GM12878 (cell line): ENCODE measurements at regions not wholly inside any gene's neighbourhood (a gene's known extent, or its start where the extent isn't known, plus 50 kb on each side); places are given as distances from the start of the nearest gene placed in this dataset.

ENCODE experiments used
- ATAC-seq: fragments of 200-7000 bp; cut with Tn5 transposase; 3 replicates; pipeline ENCODE4 v1.9.1; 2020; ENCODE audit warnings: mild to moderate bottlenecking, moderate library complexity
- BruUV-seq: library from RNA; stranded (reverse); fragments of 400-500 nt; replicated peaks from 2 replicates; lab custom pipeline; 2021; lab: Mats Ljungman, UMichigan
- CTCF ChIA-PET: fragments of 300-600 bp; sonication (Branson Sonifier 250); formaldehyde crosslinking; extraction: SDS; loops from one replicate; lab custom pipeline; 2021; ENCODE audit warnings: inconsistent platforms; lab: Yijun Ruan, JAX
- POLR2A ChIA-PET: fragments of 350-600 bp; formaldehyde crosslinking; extraction: SDS; loops from one replicate; lab custom pipeline; 2021; ENCODE audit warnings: inconsistent platforms; lab: Charles Lee
- RAD21 ChIA-PET: fragments of 300-600 bp; sonication (Branson Sonifier 250); formaldehyde crosslinking; loops from one replicate; lab custom pipeline; 2023; ENCODE audit warnings: antibody characterized with exemption; ENCODE audit not compliant: unreplicated experiment; lab: Charles Lee
- SMC1A ChIA-PET: fragments of 300-600 bp; sonication (Branson Sonifier 250); formaldehyde crosslinking; loops from one replicate; lab custom pipeline; 2023; ENCODE audit not compliant: unreplicated experiment, uncharacterized antibody; lab: Charles Lee
- DNase-seq: peaks from one replicate; pipeline ENCODE4 v3.0.0-alpha.2; 2011; ENCODE audit warnings: low read depth, low spot score
- FAIRE-seq: peaks from 3 replicates; lab custom pipeline; 2011; peaks lifted over from hg19 to GRCh38; lab: Jason Lieb, UNC
- H2AFZ ChIP-seq: 2 replicates; pipeline ENCODE4 v1.6.0; 2011; ENCODE audit warnings: low read depth, low read length, control low read depth; ENCODE audit not compliant: control insufficient read depth
- H3K27ac ChIP-seq: 2 replicates; pipeline ENCODE4 v1.5.1; 2011; ENCODE audit warnings: control low read depth; ENCODE audit not compliant: control insufficient read depth, insufficient read depth
- H3K27me3 ChIP-seq, 2 experiments: replicated peaks in 1 of 2; 2 replicates each; pipeline versions ENCODE4 v1.6.0 to v1.6.1; 2011; ENCODE audit warnings: low read length in 1 of 2; ENCODE audit not compliant: control insufficient read depth in 2 of 2, insufficient read depth in 2 of 2
- H3K36me3 ChIP-seq, 2 experiments: 2 replicates each; pipeline ENCODE4 v1.5.1; 2011; ENCODE audit warnings: low read length in 1 of 2; ENCODE audit not compliant: control insufficient read depth in 2 of 2, insufficient read depth in 2 of 2
- H3K4me1 ChIP-seq: 2 replicates; pipeline ENCODE4 v1.6.1; 2011; ENCODE audit warnings: mild to moderate bottlenecking, low read length, moderate library complexity, mixed read lengths; ENCODE audit not compliant: control insufficient read depth, insufficient read depth
- H3K4me2 ChIP-seq: 2 replicates; pipeline ENCODE4 v1.6.0; 2011; ENCODE audit warnings: control low read depth; ENCODE audit not compliant: control insufficient read depth, insufficient read depth
- H3K4me3 ChIP-seq: fragments of 200-600 bp; sonication (generic); 2 replicates; pipeline ENCODE4 v1.5.1; 2016
- H3K79me2 ChIP-seq: 2 replicates; pipeline ENCODE4 v1.6.0; 2011; ENCODE audit warnings: low read length; ENCODE audit not compliant: control insufficient read depth, insufficient read depth
- H3K9ac ChIP-seq: 2 replicates; pipeline ENCODE4 v1.8.0; 2011; ENCODE audit warnings: low read length, control low read depth, mixed read lengths; ENCODE audit not compliant: control insufficient read depth, insufficient read depth
- H3K9me3 ChIP-seq: replicated peaks from 3 replicates; pipeline ENCODE4 v1.5.1; 2011; ENCODE audit warnings: mild to moderate bottlenecking, low read length; ENCODE audit not compliant: control insufficient read depth, insufficient read depth
- H4K20me1 ChIP-seq: 2 replicates; pipeline ENCODE4 v1.6.0; 2011; ENCODE audit not compliant: control insufficient read depth, insufficient read depth
- CHD2 ChIP-seq: IDR thresholded peaks from 2 replicates; pipeline ENCODE4 v1.6.1; 2011; ENCODE audit warnings: low read depth, low read length, improper control_type of control experiment, borderline replicate concordance
- E4F1 ChIP-seq: fragments of 450-650 bp; IDR thresholded peaks from 2 replicates; pipeline ENCODE4 v1.6.1; 2018; ENCODE audit warnings: borderline replicate concordance, mild to moderate bottlenecking; ENCODE audit not compliant: partially characterized antibody
- ETV6 ChIP-seq, 2 experiments: fragments of 450-650 bp in 1 of 2; IDR thresholded peaks in 1 of 2; conservative IDR thresholded peaks in 1 of 2; 2 replicates each; pipeline ENCODE4 v1.6.1; 2014; ENCODE audit warnings: antibody characterized with exemption in 1 of 2, borderline replicate concordance in 1 of 2, low read depth in 1 of 2, mild to moderate bottlenecking in 1 of 2, moderate library complexity in 1 of 2
- FOS ChIP-seq: IDR thresholded peaks from 3 replicates; pipeline ENCODE4 v1.6.1; 2011; ENCODE audit warnings: borderline replicate concordance; ENCODE audit not compliant: insufficient read length; ENCODE audit errors: extremely low read depth
- JUND ChIP-seq: IDR thresholded peaks from 2 replicates; pipeline ENCODE4 v1.6.1; 2012; ENCODE audit warnings: low read depth, mild to moderate bottlenecking, low read length, improper control_type of control experiment, moderate library complexity
- KAT2A ChIP-seq: conservative IDR thresholded peaks from 2 replicates; pipeline ENCODE4 v1.6.1; 2011; ENCODE audit warnings: low read depth, low read length; ENCODE audit not compliant: control insufficient read depth
- MTA3 ChIP-seq: IDR thresholded peaks from 2 replicates; pipeline ENCODE4 v1.6.1; 2012; ENCODE audit warnings: low read length, inconsistent platforms, borderline replicate concordance
- POLR2AphosphoS2 ChIP-seq: IDR thresholded peaks from 2 replicates; pipeline ENCODE4 v1.6.1; 2011; ENCODE audit warnings: low read depth, mild to moderate bottlenecking, low read length, improper control_type of control experiment, moderate library complexity
- SUPT20H ChIP-seq: IDR thresholded peaks from 2 replicates; pipeline ENCODE4 v1.6.1; 2011; ENCODE audit warnings: low read depth, mild to moderate bottlenecking, low read length, moderate library complexity, borderline replicate concordance; ENCODE audit not compliant: control insufficient read depth
- SUZ12 ChIP-seq: fragments of 200-600 bp; sonication (generic); IDR thresholded peaks from one replicate; pipeline ENCODE4 v1.6.1; 2018; ENCODE audit warnings: antibody characterized with exemption, mild to moderate bottlenecking; ENCODE audit not compliant: unreplicated experiment
- ZNF217 ChIP-seq: fragments of 450-650 bp; IDR thresholded peaks from 2 replicates; pipeline ENCODE4 v1.6.1; 2017; ENCODE audit warnings: antibody characterized with exemption, mild to moderate bottlenecking
- WGBS: methylation state at CpG from one replicate; pipeline ENCODE4 v1.1.6; 2016; ENCODE audit warnings: low lambda C conversion rate; ENCODE audit not compliant: insufficient replicate concordance, insufficient coverage; ENCODE audit errors: missing lambda C conversion rate; 5-methylcytosine and 5-hydroxymethylcytosine counted together
- in situ Hi-C: fragments of 300-500 bp; cut with MboI; formaldehyde crosslinking; loops from 9 replicates; pipeline ENCODE4 v1.14.3; 2018; ENCODE audit warnings: mixed read lengths
- intact Hi-C: fragments of 100-400 bp; cut with micrococcal nuclease; formaldehyde crosslinking; loops from one replicate; pipeline ENCODE4 v1.14.2; 2022; ENCODE audit not compliant: unreplicated experiment
- TF ChIP-seq, protein P1 (sequence below): IDR thresholded peaks from 2 replicates; pipeline ENCODE4 v1.6.1; 2011; ENCODE audit warnings: borderline replicate concordance, low read depth, mild to moderate bottlenecking, moderate library complexity, mixed read lengths, low read length; ENCODE audit not compliant: insufficient read depth; ENCODE audit errors: extremely low read length

GRCh38 chr7:124489082-124489819 lies 276.3 kb downstream of the GPR37 start:
- RAD21 ChIA-PET, result no interaction called here
- Histone ChIP-seq H3K36me3 (no peaks in the 10 kb centered on the region), H3K79me2 (no peaks in the 10 kb centered on the region), H2AFZ (no peak overlapping the region), H4K20me1 (no peaks in the 10 kb centered on the region), H3K9me3 (no peaks in the 10 kb centered on the region), H3K4me2 (no peak overlapping the region), H3K4me1 (no peaks in the 10 kb centered on the region), H3K27ac (no peak overlapping the region), H3K27me3 (no peaks in the 10 kb centered on the region), H3K9ac (no peak overlapping the region), H3K4me3 (no peak overlapping the region)
- in situ Hi-C loops, result no loop called here
- DNase-seq (no peak), FAIRE-seq (no peak), ATAC-seq (no peak)
- TF ChIP-seq SUZ12, result no peak
- no peak for TF ChIP-seq MTA3
- TF ChIP-seq JUND, result no peak
- TF ChIP-seq ZNF217, result no peak
- no peak for TF ChIP-seq ETV6 (conservative IDR thresholded peaks at IDR 0.05 in 1 of 2, IDR thresholded peaks at IDR 0.05 in 1 of 2; ENCODE audit: borderline replicate concordance in 1 of 2, low read depth in 1 of 2)
- no peak for TF ChIP-seq POLR2AphosphoS2
- no peak for TF ChIP-seq FOS
- no peak for TF ChIP-seq KAT2A
- no peak for TF ChIP-seq SUPT20H
- no peak for TF ChIP-seq E4F1
- no peak for TF ChIP-seq CHD2
- TF ChIP-seq, protein P1, sequence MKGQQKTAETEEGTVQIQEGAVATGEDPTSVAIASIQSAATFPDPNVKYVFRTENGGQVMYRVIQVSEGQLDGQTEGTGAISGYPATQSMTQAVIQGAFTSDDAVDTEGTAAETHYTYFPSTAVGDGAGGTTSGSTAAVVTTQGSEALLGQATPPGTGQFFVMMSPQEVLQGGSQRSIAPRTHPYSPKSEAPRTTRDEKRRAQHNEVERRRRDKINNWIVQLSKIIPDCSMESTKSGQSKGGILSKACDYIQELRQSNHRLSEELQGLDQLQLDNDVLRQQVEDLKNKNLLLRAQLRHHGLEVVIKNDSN, result no peak
- intact Hi-C loops, result no loop called here
- CTCF ChIA-PET, result no interaction called here
- POLR2A ChIA-PET, result no interaction called here
- 21% methylated on average over 5 of the region's 5 CpGs for WGBS
- no TSS peak for BruUV-seq
- SMC1A ChIA-PET, result no interaction called here
